CD14-positive monocyte (primary cell): ENCODE measurements at regions not wholly inside any gene's neighbourhood (a gene's known extent, or its start where the extent isn't known, plus 50 kb on each side); places are given as distances from the start of the nearest gene placed in this dataset.

ENCODE experiments used
- DNase-seq, 3 donors: peaks; one replicate each; pipeline ENCODE4 v3.0.0-alpha.2; 2011 to 2022
- H2AFZ ChIP-seq: 2 replicates; pipeline ENCODE4 v1.6.0; 2012; ENCODE audit warnings: mild to moderate bottlenecking, low read depth, low read length, inconsistent platforms; ENCODE audit not compliant: insufficient read depth, poor library complexity, severe bottlenecking
- H3K27ac ChIP-seq, 2 donors: 1 replicate in 1 of 2; 2 replicates in 1 of 2; pipeline ENCODE4 v1.5.1; 2012 to 2013; ENCODE audit warnings: low read length in 2 of 2, control low read depth in 1 of 2, inconsistent platforms in 1 of 2, low read depth in 1 of 2, mild to moderate bottlenecking in 1 of 2
- H3K27me3 ChIP-seq, 2 donors: one replicate each; pipeline versions ENCODE4 v1.6.0 to v1.6.1; 2011 to 2013; ENCODE audit warnings: low read length in 2 of 2; ENCODE audit not compliant: control insufficient read depth in 2 of 2, insufficient read depth in 2 of 2
- H3K36me3 ChIP-seq, 2 donors: replicated peaks in 1 of 2; 1 replicate in 1 of 2; 2 replicates in 1 of 2; pipeline versions ENCODE4 v1.5.1 to v1.6.1; 2012 to 2013; ENCODE audit warnings: low read length in 2 of 2, control low read depth in 1 of 2, inconsistent platforms in 1 of 2, mild to moderate bottlenecking in 1 of 2; ENCODE audit not compliant: insufficient read depth in 2 of 2, control insufficient read depth in 1 of 2
- H3K4me1 ChIP-seq, 2 donors: 1 replicate in 1 of 2; 2 replicates in 1 of 2; pipeline versions ENCODE4 v1.5.1 to v1.6.1; 2012 to 2013; ENCODE audit warnings: low read length in 2 of 2, control low read depth in 1 of 2, inconsistent platforms in 1 of 2, mild to moderate bottlenecking in 1 of 2, moderate library complexity in 1 of 2; ENCODE audit not compliant: insufficient read depth in 2 of 2, control insufficient read depth in 1 of 2
- H3K4me2 ChIP-seq: replicated peaks from 2 replicates; pipeline ENCODE3; 2012; ENCODE audit warnings: low read length, moderate library complexity, mild to moderate bottlenecking; ENCODE audit not compliant: poor library complexity, severe bottlenecking; ENCODE audit errors: extremely low read depth
- H3K4me3 ChIP-seq, 3 experiments: fragments of 200-600 bp in 1 of 3; sonication (generic) in 1 of 3; replicated peaks in 1 of 3; 1 replicate in 2 of 3; 2 replicates in 1 of 3; pipeline ENCODE4 v1.5.1; 2011 to 2013; ENCODE audit warnings: low read length in 3 of 3, mild to moderate bottlenecking in 3 of 3, control low read depth in 2 of 3, low read depth in 2 of 3, inconsistent platforms in 1 of 3, moderate library complexity in 1 of 3
- H3K79me2 ChIP-seq: 2 replicates; pipeline ENCODE4 v1.6.0; 2012; ENCODE audit warnings: mild to moderate bottlenecking, control low read depth, inconsistent platforms, low read length, moderate library complexity; ENCODE audit not compliant: insufficient read depth
- H3K9ac ChIP-seq: 2 replicates; pipeline ENCODE4 v1.6.0; 2017; ENCODE audit warnings: low read length, mild to moderate bottlenecking; ENCODE audit not compliant: insufficient read depth, poor library complexity, severe bottlenecking
- H3K9me3 ChIP-seq, 2 donors: replicated peaks in 1 of 2; 1 replicate in 1 of 2; 2 replicates in 1 of 2; pipeline versions ENCODE4 v1.5.1 to v1.6.1; 2012 to 2013; ENCODE audit warnings: low read length in 2 of 2, control low read depth in 1 of 2; ENCODE audit not compliant: control insufficient read depth in 1 of 2, insufficient read depth in 1 of 2
- H4K20me1 ChIP-seq: 2 replicates; pipeline ENCODE4 v1.6.0; 2012; ENCODE audit warnings: mild to moderate bottlenecking, low read length, control low read depth, moderate library complexity; ENCODE audit not compliant: insufficient read depth
- H3K27ac Mint-ChIP-seq, 7 donors: one replicate each; pipeline ENCODE4 v1.8.0; 2020; ENCODE audit warnings: mild to moderate bottlenecking in 7 of 7, mixed read lengths in 7 of 7, moderate library complexity in 6 of 7, inconsistent platforms in 2 of 7
- H3K27me3 Mint-ChIP-seq, 3 donors: one replicate each; pipeline ENCODE4 v1.8.0; 2021 to 2022; ENCODE audit warnings: low read depth in 3 of 3, mild to moderate bottlenecking in 3 of 3, mixed read lengths in 3 of 3, moderate library complexity in 3 of 3, inconsistent platforms in 1 of 3
- H3K36me3 Mint-ChIP-seq, 2 donors: one replicate each; pipeline ENCODE4 v1.8.0; 2020; ENCODE audit warnings: mixed read lengths in 2 of 2, inconsistent platforms in 1 of 2, mild to moderate bottlenecking in 1 of 2
- H3K4me1 Mint-ChIP-seq: one replicate; pipeline ENCODE4 v1.8.0; 2020; ENCODE audit warnings: mild to moderate bottlenecking, mixed read lengths
- H3K4me3 Mint-ChIP-seq, 2 donors: one replicate each; pipeline ENCODE4 v1.8.0; 2020; ENCODE audit warnings: mild to moderate bottlenecking in 2 of 2, mixed read lengths in 2 of 2, moderate library complexity in 1 of 2
- H3K9me3 Mint-ChIP-seq, 7 donors: one replicate each; pipeline ENCODE4 v1.8.0; 2020 to 2022; ENCODE audit warnings: mixed read lengths in 7 of 7, mild to moderate bottlenecking in 6 of 7, moderate library complexity in 6 of 7, inconsistent platforms in 2 of 7
- CTCF ChIP-seq: fragments of 200-600 bp; IDR thresholded peaks from one replicate; pipeline ENCODE4 v1.8.0; 2022; ENCODE audit warnings: antibody characterized with exemption, mild to moderate bottlenecking
- whole genome bisulfite sequencing: methylation state at CpG from one replicate; pipeline ENCODE4 v1.1.5; 2013; ENCODE audit warnings: missing lambda C conversion rate; ENCODE audit not compliant: insufficient coverage; 5-methylcytosine and 5-hydroxymethylcytosine counted together
- intact Hi-C, 2 donors: fragments of 100-400 bp; cut with micrococcal nuclease; formaldehyde crosslinking; loops; one replicate each; pipeline versions ENCODE4 v1.15.0 to v1.15.1; 2023

- Mint-ChIP-seq H3K27ac (no peak overlapping the region), H3K36me3 (no peaks in the 10 kb centered on the region), H3K27me3 (peaks cover 12 to 29% (median 13%) of the 10 kb centered on the region in 3 donors), H3K4me3 (peak overlapping the region in 1 of 2 donors; percentile 81), H3K9me3 (peaks cover 0 to 13% (median 7%) of the 10 kb centered on the region in 7 donors), H3K4me1 (no peaks in the 10 kb centered on the region)
- WGBS: 2% methylated on average over 4 of the region's 14 CpGs
- DNase-seq: no peak
- no peaks in the 10 kb centered on the region for H3K36me3 ChIP-seq
- intact Hi-C loops: no loop called here
- no peaks in the 10 kb centered on the region for H3K79me2 ChIP-seq
- no peaks in the 10 kb centered on the region for H4K20me1 ChIP-seq
- no peak overlapping the region for H3K27ac ChIP-seq
- H3K9ac ChIP-seq: no peak overlapping the region
- H3K9me3 ChIP-seq: peaks cover 0 to 7% of the 10 kb centered on the region in 2 donors
- no peak for TF ChIP-seq CTCF
- H3K4me2 ChIP-seq: no peak overlapping the region
- H3K27me3 ChIP-seq: peaks cover 0 to 10% of the 10 kb centered on the region in 2 donors
- H3K4me3 ChIP-seq: peak overlapping the region in 1 of 3 experiments; percentile 25
- H2AFZ ChIP-seq: no peak overlapping the region
- H3K4me1 ChIP-seq: no peaks in the 10 kb centered on the region
Measured at GRCh38 chr12:125983784-125984500, 918.7 kb downstream of the AACS start.

- 80% methylated on average over 1 of the region's 4 CpGs for WGBS
- H3K9ac ChIP-seq: no peak overlapping the region
- no peaks in the 10 kb centered on the region for H3K36me3 ChIP-seq
- H3K9me3 ChIP-seq: peaks cover 0 to 3% of the 10 kb centered on the region in 2 donors
- no peak overlapping the region for H3K4me3 ChIP-seq
- H2AFZ ChIP-seq: no peak overlapping the region
- Mint-ChIP-seq H3K27ac (no peak overlapping the region), H3K4me1 (no peaks in the 10 kb centered on the region), H3K36me3 (no peaks in the 10 kb centered on the region), H3K4me3 (no peak overlapping the region), H3K27me3 (peaks cover 11 to 21% (median 12%) of the 10 kb centered on the region in 3 donors), H3K9me3 (peaks cover 0 to 10% (median 4%) of the 10 kb centered on the region in 7 donors)
- no peaks in the 10 kb centered on the region for H3K4me1 ChIP-seq
- no peak overlapping the region for H3K4me2 ChIP-seq
- TF ChIP-seq CTCF: no peak
- no peaks in the 10 kb centered on the region for H4K20me1 ChIP-seq
- H3K79me2 ChIP-seq: no peaks in the 10 kb centered on the region
- H3K27ac ChIP-seq: no peak overlapping the region
- H3K27me3 ChIP-seq: peaks cover 0 to 6% of the 10 kb centered on the region in 2 donors
- intact Hi-C loops: no loop called here
- no peak for DNase-seq
Measured at GRCh38 chr12:125988545-125988944, 923.3 kb downstream of the AACS start.
